ENCODE measurements at regions not wholly inside any gene's neighbourhood (a gene's known extent, or its start where the extent isn't known, plus 50 kb on each side); places are given as distances from the start of the nearest gene placed in this dataset.
"Not testable (repeated sequence)": the region's sequence is repeated elsewhere in the genome, so short reads cannot be mapped to it uniquely, and the experiment has no call there.

DNA sequence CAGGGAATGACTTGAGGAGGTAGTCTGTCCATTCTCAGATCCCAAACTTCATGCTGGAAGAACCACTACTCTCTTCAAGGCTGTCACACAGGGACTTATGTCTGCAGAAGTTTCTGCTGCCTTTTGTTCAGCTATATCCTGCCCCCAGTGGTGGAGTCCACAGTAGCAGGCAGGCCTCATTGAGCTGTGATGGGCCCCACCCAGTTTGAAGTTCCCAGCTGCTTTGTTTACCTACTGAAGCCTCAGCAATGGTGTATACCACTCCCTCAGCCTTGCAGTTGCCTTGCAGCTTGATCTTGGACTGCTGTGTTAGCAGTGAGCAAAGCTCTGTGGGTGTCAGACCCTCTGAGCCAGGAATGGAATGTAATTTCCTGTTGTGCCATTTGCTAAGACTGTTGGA, 212.0 kb downstream of the CDY2B start:
- ATAC-seq, H3K9me3 ChIP-seq, H3K36me3 ChIP-seq, H3K27me3 ChIP-seq, H3K27ac ChIP-seq, H3K4me1 ChIP-seq, H3K4me3 ChIP-seq: not testable (repeated sequence)

- H3K4me3 ChIP-seq, H3K27ac ChIP-seq, H3K27me3 ChIP-seq, H3K4me1 ChIP-seq, H3K36me3 ChIP-seq, H3K9me3 ChIP-seq, ATAC-seq: not testable (repeated sequence)
- no CpG with 5 or more reads among the region's 4 CpGs for WGBS, 2 donors (ENCODE audit: low coverage in 1 of 2)
These were observed 237.0 kb downstream of the CDY2B start for GRCh38 chrY:17643052-17643451.

DNA sequence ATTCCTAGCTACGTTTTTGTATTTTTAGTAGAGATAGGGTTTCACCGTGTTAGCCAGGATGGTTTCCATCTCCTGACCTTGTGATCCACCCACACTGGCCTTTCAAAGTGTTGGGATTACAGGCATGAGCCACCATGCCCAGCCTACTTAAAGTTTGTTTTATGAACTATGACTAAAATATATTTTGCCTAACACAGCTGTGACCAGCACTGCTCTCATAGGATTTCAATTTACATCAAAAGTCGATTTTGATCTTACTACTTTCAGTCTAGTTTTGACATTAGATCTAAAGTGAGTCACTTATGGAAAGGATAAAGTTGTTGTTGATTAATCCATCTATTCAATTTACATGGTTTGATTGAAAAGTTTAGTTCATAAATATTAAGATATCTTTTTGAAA, 245.5 kb downstream of the CDY2B start:
- H3K9me3 ChIP-seq, H3K27ac ChIP-seq, H3K36me3 ChIP-seq, H3K27me3 ChIP-seq, H3K4me1 ChIP-seq, H3K4me3 ChIP-seq, ATAC-seq: not testable (repeated sequence)
- WGBS, 2 donors (ENCODE audit: low coverage in 1 of 2) = no CpG with 5 or more reads among the region's 3 CpGs

GRCh38 chrY:17611256-17611655, 268.8 kb downstream of the CDY2B start:
- not testable (repeated sequence) for H3K27ac ChIP-seq
- WGBS, 2 donors (ENCODE audit: low coverage in 1 of 2) = no CpG with 5 or more reads among the region's 8 CpGs

DNA sequence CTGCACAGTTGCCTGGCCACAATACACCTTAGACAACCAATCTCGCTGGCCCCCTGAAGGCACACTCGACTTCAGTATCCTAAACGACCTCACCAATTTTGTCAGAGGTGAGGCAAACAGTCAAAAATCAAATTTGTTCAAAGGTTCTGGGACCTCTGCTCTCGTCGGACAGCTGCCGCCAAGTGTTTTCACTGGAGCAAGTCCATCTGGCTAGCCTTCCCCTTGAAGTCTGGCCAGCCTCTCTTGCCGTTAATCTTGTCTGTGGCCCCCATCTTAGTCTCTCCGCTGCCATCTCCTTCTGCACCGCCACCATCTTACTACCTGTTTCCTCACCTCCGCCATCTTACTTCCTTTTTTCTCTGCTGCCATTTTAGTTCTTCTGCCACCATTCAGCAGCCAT, 269.4 kb downstream of the CDY2B start:
- H3K9me3 ChIP-seq, H3K27me3 ChIP-seq, H3K36me3 ChIP-seq, H3K27ac ChIP-seq, ATAC-seq, H3K4me1 ChIP-seq, H3K4me3 ChIP-seq: not testable (repeated sequence)
- WGBS, 2 donors (ENCODE audit: low coverage in 1 of 2) = no CpG with 5 or more reads among the region's 10 CpGs

More at GRCh38 chrY:17611256-17611655, 268.8 kb downstream of the CDY2B start:
- not testable (repeated sequence) for ATAC-seq, H3K4me3 ChIP-seq, H3K4me1 ChIP-seq, H3K36me3 ChIP-seq, H3K9me3 ChIP-seq, H3K27me3 ChIP-seq

DNA sequence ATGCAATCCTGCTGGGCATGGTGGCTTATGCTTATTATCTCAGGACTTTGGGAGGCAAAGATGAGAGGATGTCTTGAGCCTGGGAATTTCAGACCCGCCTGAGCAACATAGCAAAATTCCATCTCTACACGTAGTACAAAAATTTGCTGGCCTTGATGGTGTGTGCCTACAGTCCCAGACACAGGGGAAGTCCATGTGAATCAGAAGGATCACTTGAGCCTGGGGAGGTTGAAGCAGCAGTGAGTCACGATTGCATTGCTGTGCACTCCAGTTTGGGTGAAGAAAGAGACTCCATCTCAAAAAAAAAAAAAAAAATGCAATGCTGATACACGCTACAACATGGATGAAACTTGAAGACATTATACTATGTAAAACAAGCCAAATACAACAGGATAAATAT, 272.9 kb downstream of the CDY2B start:
- H3K4me3 ChIP-seq, H3K27ac ChIP-seq, ATAC-seq, H3K4me1 ChIP-seq, H3K27me3 ChIP-seq, H3K9me3 ChIP-seq, H3K36me3 ChIP-seq: not testable (repeated sequence)
- WGBS, 2 donors (ENCODE audit: low coverage in 1 of 2) = no CpG with 5 or more reads among the region's 4 CpGs

GRCh38 chrY:17599263-17599662, 280.8 kb downstream of the CDY2B start:
- no CpG with 5 or more reads among the region's 4 CpGs for WGBS, 2 donors (ENCODE audit: low coverage in 1 of 2)

DNA sequence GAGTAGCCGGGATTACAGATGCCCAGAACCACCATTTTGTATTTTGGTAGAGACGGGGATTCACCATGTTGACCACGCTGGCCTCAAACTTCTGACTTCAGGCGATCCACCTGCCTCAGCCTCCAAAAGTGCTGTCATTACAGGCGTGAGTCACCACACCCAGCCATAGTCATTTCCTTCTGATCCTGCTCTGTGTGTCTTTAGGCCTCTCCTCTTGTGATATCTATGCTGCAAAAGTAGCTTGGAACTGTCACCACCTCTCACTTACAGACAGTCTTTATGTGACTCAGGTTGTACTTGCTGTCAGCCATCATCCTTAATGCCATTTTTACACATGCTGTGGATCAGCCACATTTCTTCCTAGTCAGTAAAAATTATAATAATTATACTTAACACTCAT, 286.3 kb downstream of the CDY2B start:
- H3K27ac ChIP-seq, ATAC-seq, H3K9me3 ChIP-seq, H3K4me1 ChIP-seq, H3K36me3 ChIP-seq, H3K27me3 ChIP-seq, H3K4me3 ChIP-seq: not testable (repeated sequence)
- no CpG with 5 or more reads among the region's 5 CpGs for WGBS, 2 donors (ENCODE audit: low coverage in 1 of 2)

More at GRCh38 chrY:17599263-17599662, 280.8 kb downstream of the CDY2B start:
- H3K27me3 ChIP-seq, H3K9me3 ChIP-seq, H3K27ac ChIP-seq, ATAC-seq, H3K4me1 ChIP-seq, H3K36me3 ChIP-seq, H3K4me3 ChIP-seq: not testable (repeated sequence)

- not testable (repeated sequence) for ATAC-seq, H3K4me1 ChIP-seq, H3K27ac ChIP-seq, H3K27me3 ChIP-seq, H3K36me3 ChIP-seq, H3K4me3 ChIP-seq, H3K9me3 ChIP-seq
- no CpG with 5 or more reads among the region's 23 CpGs for WGBS, 2 donors (ENCODE audit: low coverage in 1 of 2)
These were observed 300.0 kb downstream of the CDY2B start for GRCh38 chrY:17579956-17580519.

GRCh38 chrY:17579131-17579955, 300.7 kb downstream of the CDY2B start:
- H3K27ac ChIP-seq, ATAC-seq, H3K4me1 ChIP-seq, H3K9me3 ChIP-seq, H3K36me3 ChIP-seq, H3K27me3 ChIP-seq: not testable (repeated sequence)
- peak overlapping the region in 1 of 2 donors; percentile 30 for H3K4me3 ChIP-seq
- WGBS, 2 donors (ENCODE audit: low coverage in 1 of 2) = no CpG with 5 or more reads among the region's 43 CpGs

DNA sequence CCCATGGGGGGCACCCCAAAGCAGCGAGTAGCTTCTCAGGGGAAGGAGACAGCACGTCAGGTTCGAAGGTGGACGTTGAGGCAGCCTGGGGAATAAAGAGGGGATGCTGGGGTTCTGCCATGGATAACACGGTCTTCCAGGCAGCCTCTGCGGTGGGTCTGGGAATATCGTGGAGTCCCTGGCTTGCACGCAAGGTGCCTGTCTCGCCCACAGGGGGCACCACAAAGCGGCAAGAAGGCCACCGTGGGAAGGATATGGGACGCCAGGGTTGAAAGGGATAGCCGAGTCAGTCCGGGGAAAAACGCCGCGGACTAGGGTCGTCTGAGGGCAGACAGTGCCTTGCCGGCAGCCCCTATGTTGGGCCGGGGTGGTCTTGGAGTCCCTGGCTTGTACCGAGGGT, 316.9 kb downstream of the CDY2B start:
- not testable (repeated sequence) for H3K4me3 ChIP-seq, H3K36me3 ChIP-seq, H3K27me3 ChIP-seq, H3K4me1 ChIP-seq, ATAC-seq, H3K27ac ChIP-seq, H3K9me3 ChIP-seq
- no CpG with 5 or more reads among the region's 21 CpGs for WGBS, 2 donors (ENCODE audit: low coverage in 1 of 2)

Small RNAs in the stretch of these regions (small RNA-seq; reads per million reads assigned to genes)
- gene RF01518 (0 reads per million in 4 donors), gene RNU1-128P (0 reads per million in 4 donors)
